CD4-positive, alpha-beta T cell (primary cell): ENCODE measurements at regions not wholly inside any gene's neighbourhood (a gene's known extent, or its start where the extent isn't known, plus 50 kb on each side); places are given as distances from the start of the nearest gene placed in this dataset.

Experiments used
- ATAC-seq: fragments of 200-7000 bp; cut with Tn5 transposase; one replicate; pipeline ENCODE4 v1.10.0; 2022; ENCODE audit warnings: mild to moderate bottlenecking; ENCODE audit not compliant: poor library complexity
- CTCF ChIA-PET: fragments of 350-600 bp; sonication (Branson Sonifier 250); formaldehyde crosslinking; loops from one replicate; lab custom pipeline; 2021; ENCODE audit warnings: antibody characterized with exemption, inconsistent platforms; lab: Charles Lee
- POLR2A ChIA-PET: fragments of 350-600 bp; sonication (Branson Sonifier 250); formaldehyde crosslinking; loops from one replicate; lab custom pipeline; 2021; ENCODE audit warnings: antibody characterized with exemption, inconsistent platforms; lab: Charles Lee
- DNase-seq, 14 experiments: peaks; one replicate each; pipeline ENCODE4 v3.0.0-alpha.2; 2013 to 2020; ENCODE audit warnings: mixed read lengths in 2 of 14
- H3K27ac ChIP-seq, 2 donors: one replicate each; pipeline versions ENCODE4 v1.5.1 to v1.7.0; 2013; ENCODE audit warnings: low read length in 2 of 2, low read depth in 1 of 2, mild to moderate bottlenecking in 1 of 2
- H3K27me3 ChIP-seq, 2 experiments: 1 replicate in 1 of 2; 2 replicates in 1 of 2; pipeline versions ENCODE4 v1.6.1 to v1.7.0; 2013; ENCODE audit warnings: low read length in 2 of 2, control low read depth in 1 of 2, mild to moderate bottlenecking in 1 of 2, moderate library complexity in 1 of 2; ENCODE audit not compliant: insufficient read depth in 2 of 2, control insufficient read depth in 1 of 2
- H3K36me3 ChIP-seq: one replicate; pipeline ENCODE4 v1.6.1; 2013; ENCODE audit warnings: low read length, control low read depth; ENCODE audit not compliant: insufficient read depth
- H3K4me1 ChIP-seq: one replicate; pipeline ENCODE4 v1.6.1; 2013; ENCODE audit warnings: low read length, control low read depth; ENCODE audit not compliant: insufficient read depth
- H3K4me3 ChIP-seq: one replicate; pipeline ENCODE4 v1.5.1; 2013; ENCODE audit warnings: mild to moderate bottlenecking, low read length, moderate library complexity
- H3K9me3 ChIP-seq, 2 experiments: 1 replicate in 1 of 2; 2 replicates in 1 of 2; pipeline versions ENCODE4 v1.6.1 to v1.7.0; 2013; ENCODE audit warnings: low read length in 2 of 2, mild to moderate bottlenecking in 2 of 2, control low read depth in 1 of 2, moderate library complexity in 1 of 2; ENCODE audit not compliant: control insufficient read depth in 1 of 2, insufficient read depth in 1 of 2
- H3K27ac Mint-ChIP-seq: one replicate; pipeline ENCODE4 v1.8.0; 2020; ENCODE audit warnings: mixed read lengths
- H3K27me3 Mint-ChIP-seq: one replicate; pipeline ENCODE4 v1.8.0; 2021; ENCODE audit warnings: mixed read lengths
- H3K36me3 Mint-ChIP-seq: one replicate; pipeline ENCODE4 v1.8.0; 2021; ENCODE audit warnings: low read depth, mixed read lengths
- H3K4me1 Mint-ChIP-seq: one replicate; pipeline ENCODE4 v1.8.0; 2021; ENCODE audit warnings: low read depth, mixed read lengths
- H3K4me3 Mint-ChIP-seq: one replicate; pipeline ENCODE4 v1.8.0; 2020; ENCODE audit warnings: mild to moderate bottlenecking, mixed read lengths
- H3K9me3 Mint-ChIP-seq: one replicate; pipeline ENCODE4 v1.8.0; 2020; ENCODE audit warnings: mixed read lengths
- intact Hi-C, 2 experiments: fragments of 100-400 bp; cut with DNase I in 1 of 2; cut with micrococcal nuclease in 1 of 2; formaldehyde crosslinking; loops; one replicate each; pipeline versions ENCODE4 v1.15.1 to v1.9.0; 2023 to 2025; cut with DNase I, micrococcal nuclease
- TF ChIP-seq, protein P1 (sequence below): fragments of 200-600 bp; IDR thresholded peaks from one replicate; pipeline ENCODE4 v1.8.0; 2022; ENCODE audit warnings: antibody characterized with exemption, mild to moderate bottlenecking

DNA sequence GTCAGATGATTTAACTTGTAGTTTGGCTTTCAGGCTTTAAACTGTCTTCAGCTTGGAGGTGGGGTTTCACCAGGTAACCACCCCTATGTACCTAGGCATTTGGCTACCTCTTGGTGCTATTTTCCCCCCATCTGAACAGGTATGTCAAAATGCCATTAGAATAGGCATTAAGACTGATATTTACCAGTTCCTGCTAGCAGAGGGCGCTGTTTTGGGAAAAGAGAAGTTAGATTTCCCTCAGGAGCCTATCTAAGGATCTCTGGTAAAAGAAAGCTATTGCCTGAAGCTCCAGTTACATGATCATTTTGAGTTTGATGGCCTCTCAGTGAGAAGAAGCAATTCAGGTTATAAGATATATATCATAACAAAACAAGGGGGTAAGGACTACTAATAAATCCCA, 879.1 kb downstream of the SH3BGRL start:
- Histone ChIP-seq H3K36me3 (no peaks in the 10 kb centered on the region), H3K9me3 (no peaks in the 10 kb centered on the region), H3K27ac (no peak overlapping the region), H3K27me3 (no peaks in the 10 kb centered on the region), H3K4me3 (no peak overlapping the region), H3K4me1 (no peaks in the 10 kb centered on the region)
- intact Hi-C loops: no loop called here
- Mint-ChIP-seq H3K9me3 (no peaks in the 10 kb centered on the region), H3K4me1 (no peaks in the 10 kb centered on the region), H3K36me3 (no peaks in the 10 kb centered on the region), H3K27ac (no peak overlapping the region), H3K4me3 (no peak overlapping the region), H3K27me3 (no peaks in the 10 kb centered on the region)
- CTCF ChIA-PET: no interaction called here
- DNase-seq (no peak), ATAC-seq (no peak)
- POLR2A ChIA-PET: no interaction called here
- TF ChIP-seq, protein P1, sequence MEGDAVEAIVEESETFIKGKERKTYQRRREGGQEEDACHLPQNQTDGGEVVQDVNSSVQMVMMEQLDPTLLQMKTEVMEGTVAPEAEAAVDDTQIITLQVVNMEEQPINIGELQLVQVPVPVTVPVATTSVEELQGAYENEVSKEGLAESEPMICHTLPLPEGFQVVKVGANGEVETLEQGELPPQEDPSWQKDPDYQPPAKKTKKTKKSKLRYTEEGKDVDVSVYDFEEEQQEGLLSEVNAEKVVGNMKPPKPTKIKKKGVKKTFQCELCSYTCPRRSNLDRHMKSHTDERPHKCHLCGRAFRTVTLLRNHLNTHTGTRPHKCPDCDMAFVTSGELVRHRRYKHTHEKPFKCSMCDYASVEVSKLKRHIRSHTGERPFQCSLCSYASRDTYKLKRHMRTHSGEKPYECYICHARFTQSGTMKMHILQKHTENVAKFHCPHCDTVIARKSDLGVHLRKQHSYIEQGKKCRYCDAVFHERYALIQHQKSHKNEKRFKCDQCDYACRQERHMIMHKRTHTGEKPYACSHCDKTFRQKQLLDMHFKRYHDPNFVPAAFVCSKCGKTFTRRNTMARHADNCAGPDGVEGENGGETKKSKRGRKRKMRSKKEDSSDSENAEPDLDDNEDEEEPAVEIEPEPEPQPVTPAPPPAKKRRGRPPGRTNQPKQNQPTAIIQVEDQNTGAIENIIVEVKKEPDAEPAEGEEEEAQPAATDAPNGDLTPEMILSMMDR: no peak

DNA sequence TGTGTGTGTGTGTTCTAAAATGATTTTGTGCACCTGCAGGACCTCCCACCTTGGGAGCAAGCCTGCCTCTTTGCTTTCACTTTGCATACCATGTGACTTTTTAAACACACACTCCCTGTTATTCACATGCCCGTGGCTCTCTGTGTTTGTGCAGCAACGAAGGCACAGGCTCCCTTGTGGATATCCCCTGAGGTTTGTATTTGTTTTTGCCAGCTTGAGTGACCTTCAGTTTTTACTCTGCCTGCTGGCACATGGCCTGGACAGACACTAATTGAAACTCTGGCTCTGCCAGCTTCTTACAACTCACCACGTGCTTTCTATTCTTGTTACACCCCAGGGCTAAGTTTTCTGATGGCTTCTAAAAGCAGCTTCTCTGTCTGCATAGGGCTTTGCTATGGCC, 885.8 kb downstream of the SH3BGRL start:
- Mint-ChIP-seq H3K4me1 (no peaks in the 10 kb centered on the region), H3K4me3 (no peak overlapping the region), H3K36me3 (no peaks in the 10 kb centered on the region), H3K9me3 (peaks cover 2% of the 10 kb centered on the region), H3K27ac (no peak overlapping the region), H3K27me3 (no peaks in the 10 kb centered on the region)
- TF ChIP-seq, protein P1: no peak
- intact Hi-C loops: no loop called here
- POLR2A ChIA-PET: no interaction called here
- ATAC-seq (no peak), DNase-seq (peak in 1 of 14 experiments; percentile 15)
- Histone ChIP-seq H3K27me3 (no peaks in the 10 kb centered on the region), H3K27ac (no peak overlapping the region), H3K36me3 (no peaks in the 10 kb centered on the region), H3K9me3 (no peaks in the 10 kb centered on the region), H3K4me1 (no peaks in the 10 kb centered on the region), H3K4me3 (no peak overlapping the region)
- CTCF ChIA-PET: no interaction called here

DNA sequence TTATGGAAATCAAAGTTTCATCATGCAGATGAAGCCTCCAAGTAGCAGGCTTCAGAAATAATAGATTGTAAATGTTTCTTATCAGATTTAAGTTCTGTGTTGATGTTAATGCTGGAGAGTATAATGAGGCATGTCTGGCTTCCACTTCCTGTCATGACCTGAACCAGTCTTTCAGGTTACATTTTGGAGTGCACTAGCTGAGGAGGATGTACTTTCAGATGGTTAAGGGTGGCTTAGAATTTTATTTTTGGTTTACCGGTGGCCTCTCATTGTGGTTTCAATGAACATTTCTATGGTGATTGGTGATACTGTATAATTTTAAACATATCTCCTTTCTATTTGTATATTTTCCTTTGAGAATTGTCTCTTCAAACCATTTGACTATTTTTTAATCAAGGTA, 890.4 kb downstream of the SH3BGRL start:
- intact Hi-C loops: no loop called here
- H3K4me3 Mint-ChIP-seq: no peak overlapping the region
- no peaks in the 10 kb centered on the region for H3K27me3 Mint-ChIP-seq
- H3K9me3 Mint-ChIP-seq: peaks cover 2% of the 10 kb centered on the region
- no peak overlapping the region for H3K4me3 ChIP-seq
- H3K4me1 Mint-ChIP-seq: no peaks in the 10 kb centered on the region
- no peaks in the 10 kb centered on the region for H3K36me3 ChIP-seq
- no peak overlapping the region for H3K27ac Mint-ChIP-seq
- POLR2A ChIA-PET: no interaction called here
- CTCF ChIA-PET: no interaction called here
- DNase-seq: peak in 2 of 14 experiments; percentile 4 to 49
- no peak overlapping the region for H3K27ac ChIP-seq
- no peaks in the 10 kb centered on the region for H3K9me3 ChIP-seq
- no peaks in the 10 kb centered on the region for H3K4me1 ChIP-seq
- TF ChIP-seq, protein P1: no peak
- no peaks in the 10 kb centered on the region for H3K36me3 Mint-ChIP-seq
- no peaks in the 10 kb centered on the region for H3K27me3 ChIP-seq
- no peak for ATAC-seq
